GM19397 (cell line): ENCODE measurements at regions not wholly inside any gene's neighbourhood (a gene's known extent, or its start where the extent isn't known, plus 50 kb on each side); places are given as distances from the start of the nearest gene placed in this dataset.
"Not testable (repeated sequence)": the region's sequence is repeated elsewhere in the genome, so short reads cannot be mapped to it uniquely, and the experiment has no call there.

Experiments used
- ATAC-seq: cut with Tn5 transposase; IDR thresholded peaks from one replicate; pipeline ENCODE4 v1.9.1; 2021; ENCODE audit warnings: mild to moderate bottlenecking, moderate library complexity; ENCODE audit not compliant: unreplicated experiment

GRCh38 chr5:87661784-87662566 is 249.2 kb upstream of the CCNH start:
- no peak for ATAC-seq

GRCh38 chr5:87653242-87653641 is 240.5 kb upstream of the CCNH start:
- ATAC-seq, result no peak

- ATAC-seq, result no peak
Measured at GRCh38 chr5:87650284-87650683, 237.6 kb upstream of the CCNH start.

- no peak for ATAC-seq
Measured at GRCh38 chr5:87649455-87649854, 236.7 kb upstream of the CCNH start.

- no peak for ATAC-seq
Measured at GRCh38 chr5:87645224-87645623, 232.5 kb upstream of the CCNH start.

GRCh38 chr5:87640902-87641301 is 228.2 kb upstream of the CCNH start:
- no peak for ATAC-seq

GRCh38 chr5:87627363-87627762 is 214.6 kb upstream of the CCNH start:
- no peak for ATAC-seq

GRCh38 chr5:87608385-87608784 is 195.7 kb upstream of the CCNH start:
- ATAC-seq, result no peak

- ATAC-seq, result no peak
Measured at GRCh38 chr5:87605663-87606062, 192.9 kb upstream of the CCNH start.

- ATAC-seq, result no peak
Measured at GRCh38 chr5:87599778-87600177, 187.0 kb upstream of the CCNH start.

GRCh38 chr5:87598460-87598859 is 185.7 kb upstream of the CCNH start:
- ATAC-seq, result no peak

- ATAC-seq, result no peak
Measured at GRCh38 chr5:87594566-87594965, 181.8 kb upstream of the CCNH start.

GRCh38 chr5:87589587-87589986 is 176.9 kb upstream of the CCNH start:
- ATAC-seq, result no peak

- no peak for ATAC-seq
Measured at GRCh38 chr5:87588316-87588715, 175.6 kb upstream of the CCNH start.

GRCh38 chr5:87583704-87584103 is 171.0 kb upstream of the CCNH start:
- ATAC-seq, result not testable (repeated sequence)

- ATAC-seq, result no peak
Measured at GRCh38 chr5:87582149-87582548, 169.4 kb upstream of the CCNH start.

GRCh38 chr5:87581661-87582060 is 168.9 kb upstream of the CCNH start:
- no peak for ATAC-seq

GRCh38 chr5:87579678-87580077 is 166.9 kb upstream of the CCNH start:
- no peak for ATAC-seq

GRCh38 chr5:87576867-87577266 is 164.1 kb upstream of the CCNH start:
- no peak for ATAC-seq

GRCh38 chr5:87576306-87576705 is 163.6 kb upstream of the CCNH start:
- not testable (repeated sequence) for ATAC-seq

GRCh38 chr5:87574106-87574505 is 161.4 kb upstream of the CCNH start:
- ATAC-seq, result no peak

GRCh38 chr5:87572611-87573010 is 159.9 kb upstream of the CCNH start:
- no peak for ATAC-seq

- no peak for ATAC-seq
Measured at GRCh38 chr5:87572090-87572489, 159.4 kb upstream of the CCNH start.
